ENCODE measurements at regions not wholly inside any gene's neighbourhood (a gene's known extent, or its start where the extent isn't known, plus 50 kb on each side); places are given as distances from the start of the nearest gene placed in this dataset.

DNA sequence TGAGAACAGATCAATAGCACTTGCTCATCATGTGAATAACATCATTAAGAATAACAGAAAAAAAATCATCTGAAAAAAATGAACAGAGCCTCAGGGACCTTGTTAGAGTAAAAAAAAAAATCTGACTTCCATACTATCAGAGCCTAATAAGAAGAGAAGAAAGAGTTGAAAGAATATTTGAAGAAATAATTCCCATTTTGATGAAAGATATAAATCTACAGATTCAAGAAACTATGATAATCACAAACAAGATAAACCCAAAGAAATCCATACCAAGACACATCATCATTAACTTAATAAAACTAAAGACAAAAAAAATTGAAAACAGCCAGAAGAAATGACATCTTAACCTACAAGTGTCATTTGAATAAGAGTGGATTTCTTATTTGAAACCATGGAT, 134.4 kb downstream of the BMS1 start:
- TF ChIP-seq, protein P1, sequence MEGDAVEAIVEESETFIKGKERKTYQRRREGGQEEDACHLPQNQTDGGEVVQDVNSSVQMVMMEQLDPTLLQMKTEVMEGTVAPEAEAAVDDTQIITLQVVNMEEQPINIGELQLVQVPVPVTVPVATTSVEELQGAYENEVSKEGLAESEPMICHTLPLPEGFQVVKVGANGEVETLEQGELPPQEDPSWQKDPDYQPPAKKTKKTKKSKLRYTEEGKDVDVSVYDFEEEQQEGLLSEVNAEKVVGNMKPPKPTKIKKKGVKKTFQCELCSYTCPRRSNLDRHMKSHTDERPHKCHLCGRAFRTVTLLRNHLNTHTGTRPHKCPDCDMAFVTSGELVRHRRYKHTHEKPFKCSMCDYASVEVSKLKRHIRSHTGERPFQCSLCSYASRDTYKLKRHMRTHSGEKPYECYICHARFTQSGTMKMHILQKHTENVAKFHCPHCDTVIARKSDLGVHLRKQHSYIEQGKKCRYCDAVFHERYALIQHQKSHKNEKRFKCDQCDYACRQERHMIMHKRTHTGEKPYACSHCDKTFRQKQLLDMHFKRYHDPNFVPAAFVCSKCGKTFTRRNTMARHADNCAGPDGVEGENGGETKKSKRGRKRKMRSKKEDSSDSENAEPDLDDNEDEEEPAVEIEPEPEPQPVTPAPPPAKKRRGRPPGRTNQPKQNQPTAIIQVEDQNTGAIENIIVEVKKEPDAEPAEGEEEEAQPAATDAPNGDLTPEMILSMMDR (IDR thresholded peaks at IDR 0.05; ENCODE audit: insufficient read depth, low read depth, low read length) = no peak
- no peak for TF ChIP-seq EZH2 (IDR thresholded peaks at IDR 0.05; ENCODE audit: insufficient read depth, low read length)

All from astrocyte (in vitro differentiated cells and primary cell).